ENCODE measurements at regions not wholly inside any gene's neighbourhood (a gene's known extent, or its start where the extent isn't known, plus 50 kb on each side); places are given as distances from the start of the nearest gene placed in this dataset.

- TF ChIP-seq CTCF (IDR thresholded peaks at IDR 0.05) (no peak), POLR2AphosphoS5 (IDR thresholded peaks at IDR 0.05) (no peak), POLR2A (IDR thresholded peaks at IDR 0.05; ENCODE audit: low read depth) (no peak), EP300 (IDR thresholded peaks at IDR 0.05) (no peak)
These were observed 291.9 kb upstream of the SGK1 start for GRCh38 chr6:134609716-134610261.

Data from esophagus muscularis mucosa (tissue), 4 donors.